Hepatocyte (in vitro differentiated cells): ENCODE measurements at regions not wholly inside any gene's neighbourhood (a gene's known extent, or its start where the extent isn't known, plus 50 kb on each side); places are given as distances from the start of the nearest gene placed in this dataset.

ENCODE experiments used
- CTCF ChIP-seq: fragments of 200-600 bp; sonication (generic); IDR thresholded peaks from 2 replicates; pipeline ENCODE4 v1.5.1; 2016; ENCODE audit warnings: antibody characterized with exemption, mild to moderate bottlenecking; ENCODE audit not compliant: poor library complexity
- EZH2 ChIP-seq: fragments of 200-600 bp; sonication (generic); IDR thresholded peaks from 2 replicates; pipeline ENCODE4 v1.6.1; 2016; ENCODE audit warnings: antibody characterized with exemption, mild to moderate bottlenecking, borderline replicate concordance
- EZH2phosphoT487 ChIP-seq: fragments of 200-600 bp; sonication (generic); IDR thresholded peaks from one replicate; pipeline ENCODE4 v1.6.1; 2018; ENCODE audit warnings: antibody characterized with exemption, mild to moderate bottlenecking, low read depth, moderate library complexity; ENCODE audit not compliant: unreplicated experiment, severe bottlenecking

DNA sequence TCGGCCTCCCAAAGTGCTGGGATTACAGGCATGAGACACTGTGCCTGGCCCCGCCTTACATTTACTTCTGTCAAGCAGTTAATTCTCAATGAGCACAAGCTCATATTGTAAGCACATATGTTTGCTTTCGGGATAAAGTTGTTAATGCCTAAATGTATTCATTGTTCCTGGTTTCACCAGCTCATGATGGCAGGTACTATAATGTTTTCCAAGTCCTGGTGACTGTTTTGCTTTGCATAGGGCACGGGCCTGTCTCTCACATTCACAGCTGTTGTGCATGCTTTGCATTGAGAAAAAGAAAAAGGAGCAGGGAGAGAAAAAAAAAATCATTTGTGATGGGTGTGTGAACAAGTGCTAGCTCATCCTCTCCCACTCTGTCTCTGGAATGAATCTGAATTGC is 661.2 kb upstream of the TENM3 start:
- TF ChIP-seq CTCF, result no peak
- no peak for TF ChIP-seq EZH2
- TF ChIP-seq EZH2phosphoT487, result no peak
